Transverse colon (tissue), 3 donors: ENCODE measurements at regions not wholly inside any gene's neighbourhood (a gene's known extent, or its start where the extent isn't known, plus 50 kb on each side); places are given as distances from the start of the nearest gene placed in this dataset.

Experiments used
- EP300 ChIP-seq: sonication (generic); formaldehyde crosslinking; IDR thresholded peaks from one replicate; pipeline ENCODE4 v1.6.1; 2017; ENCODE audit warnings: antibody characterized with exemption, low read depth
- POLR2A ChIP-seq: fragments of 450-650 bp; IDR thresholded peaks from one replicate; pipeline ENCODE4 v1.6.1; 2016; ENCODE audit warnings: antibody characterized with exemption, mild to moderate bottlenecking, moderate library complexity
- TF ChIP-seq, protein P1 (sequence below), 5 experiments: fragments of 200-600 bp in 3 of 5; fragments of 450-650 bp in 2 of 5; sonication (generic) in 3 of 5; IDR thresholded peaks; 1 replicate in 2 of 5; 2 replicates in 3 of 5; pipeline ENCODE4 v1.5.1; 2016 to 2017; ENCODE audit warnings: antibody characterized with exemption in 5 of 5, inconsistent platforms in 3 of 5, mild to moderate bottlenecking in 2 of 5, moderate library complexity in 1 of 5

DNA sequence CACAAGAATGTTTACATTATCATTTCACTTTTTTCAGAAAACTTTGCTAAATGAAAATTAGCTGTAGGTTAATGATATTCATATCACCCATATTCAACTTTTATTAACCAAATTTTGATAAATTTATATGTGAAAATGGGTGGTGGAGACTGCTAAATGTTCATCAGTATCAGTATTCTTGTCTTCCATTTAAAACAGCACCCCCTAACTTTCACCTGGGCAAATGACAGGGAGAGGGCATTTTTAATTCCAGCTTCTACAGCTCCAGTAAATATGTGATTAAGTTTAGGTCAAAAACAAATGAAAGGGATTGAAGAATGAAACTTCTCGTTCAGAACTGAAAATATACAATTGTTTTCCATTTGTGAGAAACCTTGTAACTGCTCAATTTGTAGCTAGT is 722.2 kb downstream of the KCNT2 start:
- TF ChIP-seq POLR2A, result no peak
- TF ChIP-seq, protein P1, sequence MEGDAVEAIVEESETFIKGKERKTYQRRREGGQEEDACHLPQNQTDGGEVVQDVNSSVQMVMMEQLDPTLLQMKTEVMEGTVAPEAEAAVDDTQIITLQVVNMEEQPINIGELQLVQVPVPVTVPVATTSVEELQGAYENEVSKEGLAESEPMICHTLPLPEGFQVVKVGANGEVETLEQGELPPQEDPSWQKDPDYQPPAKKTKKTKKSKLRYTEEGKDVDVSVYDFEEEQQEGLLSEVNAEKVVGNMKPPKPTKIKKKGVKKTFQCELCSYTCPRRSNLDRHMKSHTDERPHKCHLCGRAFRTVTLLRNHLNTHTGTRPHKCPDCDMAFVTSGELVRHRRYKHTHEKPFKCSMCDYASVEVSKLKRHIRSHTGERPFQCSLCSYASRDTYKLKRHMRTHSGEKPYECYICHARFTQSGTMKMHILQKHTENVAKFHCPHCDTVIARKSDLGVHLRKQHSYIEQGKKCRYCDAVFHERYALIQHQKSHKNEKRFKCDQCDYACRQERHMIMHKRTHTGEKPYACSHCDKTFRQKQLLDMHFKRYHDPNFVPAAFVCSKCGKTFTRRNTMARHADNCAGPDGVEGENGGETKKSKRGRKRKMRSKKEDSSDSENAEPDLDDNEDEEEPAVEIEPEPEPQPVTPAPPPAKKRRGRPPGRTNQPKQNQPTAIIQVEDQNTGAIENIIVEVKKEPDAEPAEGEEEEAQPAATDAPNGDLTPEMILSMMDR (IDR thresholded peaks at IDR 0.05), result peak in 1 of 5 experiments; percentile 13
- no peak for TF ChIP-seq EP300
